Esophagus muscularis mucosa (tissue), 3 donors: ENCODE measurements at regions not wholly inside any gene's neighbourhood (a gene's known extent, or its start where the extent isn't known, plus 50 kb on each side); places are given as distances from the start of the nearest gene placed in this dataset.

Experiments
- CTCF ChIP-seq, 3 experiments: fragments of 200-600 bp in 2 of 3; fragments of 450-650 bp in 1 of 3; sonication (generic) in 2 of 3; IDR thresholded peaks; one replicate each; pipeline ENCODE4 v1.5.1; 2017 to 2019; ENCODE audit warnings: antibody characterized with exemption in 3 of 3, mild to moderate bottlenecking in 2 of 3, moderate library complexity in 1 of 3
- POLR2A ChIP-seq: fragments of 450-650 bp; IDR thresholded peaks from one replicate; pipeline ENCODE4 v1.6.1; 2017; ENCODE audit warnings: antibody characterized with exemption, moderate library complexity, mild to moderate bottlenecking, low read depth

- TF ChIP-seq POLR2A, result no peak
- TF ChIP-seq CTCF (IDR thresholded peaks at IDR 0.05), result no peak
These were observed 107.2 kb downstream of the LHX9 start for GRCh38 chr1:198024336-198024735.
